ENCODE measurements at regions not wholly inside any gene's neighbourhood (a gene's known extent, or its start where the extent isn't known, plus 50 kb on each side); places are given as distances from the start of the nearest gene placed in this dataset.
"Not testable (repeated sequence)": the region's sequence is repeated elsewhere in the genome, so short reads cannot be mapped to it uniquely, and the experiment has no call there.

DNA sequence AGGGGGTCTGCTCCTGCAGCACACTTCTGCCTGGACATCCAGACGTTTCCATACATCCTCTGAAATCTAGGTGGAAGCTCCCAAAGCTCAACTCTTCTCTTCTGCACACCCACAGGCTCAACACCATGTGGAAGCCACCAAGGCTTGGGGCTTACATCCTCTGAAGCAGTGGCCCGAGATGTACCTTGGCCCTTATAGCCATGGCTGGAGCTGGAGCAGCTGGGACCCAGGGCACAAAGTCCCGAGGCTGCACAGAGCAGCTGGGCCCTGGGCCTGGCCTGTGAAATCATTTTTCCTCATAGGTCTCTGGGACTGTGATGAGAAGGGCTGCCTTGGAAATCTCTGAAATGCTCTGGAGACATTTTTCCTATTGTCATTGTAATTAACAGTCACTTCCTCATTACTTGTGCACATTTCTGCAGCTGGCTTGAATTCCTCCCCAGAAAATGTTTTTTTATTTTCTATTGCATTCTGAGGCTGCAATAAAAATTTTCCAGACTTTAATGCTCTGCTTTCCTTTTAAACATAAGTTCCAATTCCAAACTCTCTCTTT is 645.6 kb downstream of the RWDD3 start:
- Histone ChIP-seq H3K4me1 (ENCODE audit: control insufficient read depth in 2 of 2, insufficient read depth in 2 of 2, low read length in 1 of 2) (no peaks in the 10 kb centered on the region), H3K4me3 (ENCODE audit: low read depth in 1 of 2, low read length in 2 of 2) (no peak overlapping the region), H3K36me3 (ENCODE audit: control insufficient read depth in 2 of 2, insufficient read depth in 2 of 2, low read length in 1 of 2) (no peaks in the 10 kb centered on the region), H3K27me3 (ENCODE audit: control insufficient read depth in 1 of 2, insufficient read depth in 2 of 2, low read length in 2 of 2) (no peaks in the 10 kb centered on the region), H3K27ac (ENCODE audit: low read depth in 2 of 2, low read length in 1 of 2) (no peak overlapping the region), H3K9me3 (ENCODE audit: control insufficient read depth in 2 of 2, insufficient read depth in 1 of 2, low read depth in 1 of 2, low read length in 1 of 2) (peaks cover 0 to 4% of the 10 kb centered on the region in 2 donors)
- WGBS, 2 donors, result 70 to 74% methylated on average over 3 of the region's 3 CpGs

DNA sequence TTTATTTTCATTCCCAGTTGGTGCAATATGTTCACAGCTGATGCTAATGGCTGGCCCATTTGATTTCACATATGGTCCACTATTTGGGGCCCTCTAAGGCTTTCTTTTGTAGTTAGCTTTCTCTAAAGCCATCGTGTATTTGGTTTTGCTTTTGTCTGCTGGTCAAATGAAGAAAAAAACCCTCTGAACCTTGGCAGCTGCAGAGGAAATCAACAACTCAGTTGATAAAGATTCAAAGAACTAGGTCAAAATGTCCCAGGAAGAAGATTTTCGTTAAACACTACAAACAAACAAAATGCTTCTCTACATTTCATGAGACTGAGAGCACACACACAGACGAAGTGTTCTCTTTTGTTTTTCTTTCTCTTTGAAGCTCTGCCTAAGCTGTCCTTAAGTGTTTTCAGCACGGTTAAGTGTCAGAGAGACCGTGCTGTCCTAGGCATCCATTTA is 655.0 kb downstream of the RWDD3 start:
- no peaks in the 10 kb centered on the region for H3K27me3 ChIP-seq (ENCODE audit: control insufficient read depth in 1 of 2, insufficient read depth in 2 of 2, low read length in 2 of 2)
- H3K27ac ChIP-seq (ENCODE audit: low read depth in 2 of 2, low read length in 1 of 2), result no peak overlapping the region
- no peaks in the 10 kb centered on the region for H3K9me3 ChIP-seq (ENCODE audit: control insufficient read depth in 2 of 2, insufficient read depth in 1 of 2, low read depth in 1 of 2, low read length in 1 of 2)
- no peak overlapping the region for H3K4me3 ChIP-seq (ENCODE audit: low read depth in 1 of 2, low read length in 2 of 2)
- H3K36me3 ChIP-seq (ENCODE audit: control insufficient read depth in 2 of 2, insufficient read depth in 2 of 2, low read length in 1 of 2), result no peaks in the 10 kb centered on the region
- WGBS, 2 donors, result 18 to 34% methylated on average over 5 of the region's 5 CpGs
- no peaks in the 10 kb centered on the region for H3K4me1 ChIP-seq (ENCODE audit: control insufficient read depth in 2 of 2, insufficient read depth in 2 of 2, low read length in 1 of 2)

DNA sequence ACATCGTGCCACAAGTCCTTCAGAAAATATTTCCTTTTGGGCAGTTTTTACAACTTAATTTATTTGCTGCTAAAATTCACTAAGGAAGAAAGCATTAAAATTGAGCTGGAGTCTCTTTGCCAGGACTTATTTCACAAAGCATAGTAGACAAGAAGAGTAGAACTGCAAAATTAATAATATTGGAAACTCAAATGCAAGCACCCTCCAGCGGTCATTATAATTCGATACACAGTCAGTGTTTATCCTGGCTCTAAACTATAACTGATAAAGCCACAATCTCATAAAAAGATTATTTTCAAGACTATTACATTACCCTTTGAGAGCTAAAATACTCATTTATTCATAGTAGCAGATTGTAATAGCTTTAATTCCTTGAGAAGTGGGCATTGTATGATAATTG is 655.4 kb downstream of the RWDD3 start:
- Histone ChIP-seq H3K27ac (ENCODE audit: low read depth in 2 of 2, low read length in 1 of 2) (no peak overlapping the region), H3K4me3 (ENCODE audit: low read depth in 1 of 2, low read length in 2 of 2) (no peak overlapping the region), H3K9me3 (ENCODE audit: control insufficient read depth in 2 of 2, insufficient read depth in 1 of 2, low read depth in 1 of 2, low read length in 1 of 2) (no peaks in the 10 kb centered on the region), H3K27me3 (ENCODE audit: control insufficient read depth in 1 of 2, insufficient read depth in 2 of 2, low read length in 2 of 2) (no peaks in the 10 kb centered on the region), H3K36me3 (ENCODE audit: control insufficient read depth in 2 of 2, insufficient read depth in 2 of 2, low read length in 1 of 2) (no peaks in the 10 kb centered on the region), H3K4me1 (ENCODE audit: control insufficient read depth in 2 of 2, insufficient read depth in 2 of 2, low read length in 1 of 2) (no peaks in the 10 kb centered on the region)
- 44 to 53% methylated on average over 3 of the region's 3 CpGs for WGBS, 2 donors

DNA sequence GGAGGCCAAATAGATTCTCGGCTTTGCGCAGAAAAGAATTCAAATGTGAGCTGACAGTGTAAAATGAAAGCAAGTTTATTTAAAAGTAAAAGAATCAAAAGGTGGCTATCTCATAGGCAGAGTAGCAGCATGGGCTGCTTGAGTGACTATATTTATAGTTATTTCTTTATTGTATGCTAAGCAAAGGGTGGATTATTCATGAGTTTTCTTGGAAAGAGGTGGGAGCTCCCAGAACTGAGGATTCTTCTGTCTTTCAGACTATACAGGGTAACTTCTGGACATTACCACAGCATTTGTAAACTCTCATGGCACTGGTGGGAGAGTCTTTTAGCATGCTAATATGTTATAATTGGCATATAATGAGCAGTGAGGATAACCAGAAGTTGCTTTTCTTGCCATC is 659.9 kb downstream of the RWDD3 start:
- no peaks in the 10 kb centered on the region for H3K36me3 ChIP-seq (ENCODE audit: control insufficient read depth in 2 of 2, insufficient read depth in 2 of 2, low read length in 1 of 2)
- WGBS, 2 donors, result 95 to 96% methylated on average over 2 of the region's 2 CpGs

DNA sequence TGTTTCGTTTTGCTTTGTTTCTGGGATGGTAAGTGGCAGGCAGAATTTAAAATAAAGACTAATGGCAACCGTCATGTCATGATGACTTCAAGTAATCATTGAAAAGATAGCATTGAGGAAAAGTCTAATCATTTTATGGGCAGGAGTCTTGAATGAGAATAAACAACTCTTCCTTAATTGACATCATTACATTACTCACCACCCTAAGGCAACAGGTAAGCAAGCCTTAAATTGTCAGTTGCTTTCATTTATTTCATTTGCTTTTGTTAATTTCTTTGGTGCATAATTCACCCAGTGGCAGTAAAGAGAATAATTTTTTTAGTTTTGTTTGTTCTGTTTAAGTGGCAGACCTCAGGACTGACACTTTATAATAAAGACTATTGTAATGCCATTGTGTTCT is 669.0 kb downstream of the RWDD3 start:
- Histone ChIP-seq H3K36me3 (ENCODE audit: control insufficient read depth in 2 of 2, insufficient read depth in 2 of 2, low read length in 1 of 2) (no peaks in the 10 kb centered on the region), H3K27ac (ENCODE audit: low read depth in 2 of 2, low read length in 1 of 2) (no peak overlapping the region), H3K4me1 (ENCODE audit: control insufficient read depth in 2 of 2, insufficient read depth in 2 of 2, low read length in 1 of 2) (no peaks in the 10 kb centered on the region), H3K27me3 (ENCODE audit: control insufficient read depth in 1 of 2, insufficient read depth in 2 of 2, low read length in 2 of 2) (no peaks in the 10 kb centered on the region), H3K4me3 (ENCODE audit: low read depth in 1 of 2, low read length in 2 of 2) (no peak overlapping the region), H3K9me3 (ENCODE audit: control insufficient read depth in 2 of 2, insufficient read depth in 1 of 2, low read depth in 1 of 2, low read length in 1 of 2) (no peaks in the 10 kb centered on the region)
- WGBS, 2 donors, result 58 to 59% methylated on average over 2 of the region's 2 CpGs

More for the DNA sequence above, 659.9 kb downstream of the RWDD3 start:
- H3K4me3 ChIP-seq (ENCODE audit: low read depth in 1 of 2, low read length in 2 of 2), result no peak overlapping the region
- H3K9me3 ChIP-seq (ENCODE audit: control insufficient read depth in 2 of 2, insufficient read depth in 1 of 2, low read depth in 1 of 2, low read length in 1 of 2), result no peaks in the 10 kb centered on the region
- H3K4me1 ChIP-seq (ENCODE audit: control insufficient read depth in 2 of 2, insufficient read depth in 2 of 2, low read length in 1 of 2), result no peaks in the 10 kb centered on the region
- no peaks in the 10 kb centered on the region for H3K27me3 ChIP-seq (ENCODE audit: control insufficient read depth in 1 of 2, insufficient read depth in 2 of 2, low read length in 2 of 2)
- H3K27ac ChIP-seq (ENCODE audit: low read depth in 2 of 2, low read length in 1 of 2), result no peak overlapping the region

DNA sequence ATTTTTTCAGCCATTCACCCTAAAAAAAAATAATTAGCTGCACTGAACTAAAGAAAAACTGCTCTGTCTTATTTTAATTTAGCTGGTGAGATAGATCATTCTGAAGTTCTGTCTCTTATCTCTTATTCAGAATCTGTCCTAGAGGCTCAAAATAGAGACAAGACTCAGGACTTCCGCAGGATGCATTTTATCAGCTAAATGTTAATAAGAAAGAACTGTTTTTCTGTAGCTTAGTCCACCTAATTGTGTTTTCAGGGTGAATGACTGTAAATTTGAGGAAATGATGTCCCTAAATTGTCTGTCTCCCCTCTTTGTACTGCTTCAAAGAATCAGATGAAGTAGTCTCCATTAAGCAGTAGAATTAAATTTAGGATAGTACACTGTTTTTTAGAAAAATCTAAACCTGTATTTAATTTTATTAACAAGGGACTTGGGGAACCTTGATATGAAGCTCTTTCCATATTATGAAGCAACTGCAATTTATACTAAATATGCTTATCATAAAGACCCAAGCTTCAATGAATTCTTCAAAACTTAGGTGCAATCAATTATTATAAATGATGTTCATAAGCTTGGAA is 671.9 kb downstream of the RWDD3 start:
- Histone ChIP-seq H3K4me3 (ENCODE audit: low read depth in 1 of 2, low read length in 2 of 2) (no peak overlapping the region), H3K27ac (ENCODE audit: low read depth in 2 of 2, low read length in 1 of 2) (no peak overlapping the region), H3K9me3 (ENCODE audit: control insufficient read depth in 2 of 2, insufficient read depth in 1 of 2, low read depth in 1 of 2, low read length in 1 of 2) (no peaks in the 10 kb centered on the region), H3K36me3 (ENCODE audit: control insufficient read depth in 2 of 2, insufficient read depth in 2 of 2, low read length in 1 of 2) (no peaks in the 10 kb centered on the region), H3K27me3 (ENCODE audit: control insufficient read depth in 1 of 2, insufficient read depth in 2 of 2, low read length in 2 of 2) (no peaks in the 10 kb centered on the region), H3K4me1 (ENCODE audit: control insufficient read depth in 2 of 2, insufficient read depth in 2 of 2, low read length in 1 of 2) (no peaks in the 10 kb centered on the region)
- 85 to 89% methylated on average over 1 of the region's 1 CpG for WGBS, 2 donors

DNA sequence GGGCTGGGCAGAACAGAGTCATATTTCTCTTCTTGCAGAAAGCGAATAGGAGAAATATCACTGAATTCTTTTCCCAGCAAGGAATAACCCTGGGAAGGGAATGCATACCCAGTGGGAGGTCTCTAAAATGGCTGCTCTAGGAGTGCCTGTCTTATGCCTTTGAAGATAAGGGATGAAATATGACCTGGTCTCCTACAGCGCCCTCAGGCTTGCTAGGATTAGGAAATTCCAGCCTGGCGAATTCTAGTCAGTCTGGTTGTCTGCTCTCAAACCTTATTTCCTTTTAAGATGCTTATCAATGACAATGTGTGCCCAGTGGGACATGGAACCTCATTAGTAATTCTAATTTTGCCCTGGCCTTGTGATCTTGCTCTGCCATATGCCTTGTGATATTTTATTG is 677.7 kb downstream of the RWDD3 start:
- H3K9me3 ChIP-seq (ENCODE audit: control insufficient read depth in 2 of 2, insufficient read depth in 1 of 2, low read depth in 1 of 2, low read length in 1 of 2); H3K27ac ChIP-seq (ENCODE audit: low read depth in 2 of 2, low read length in 1 of 2); H3K4me3 ChIP-seq (ENCODE audit: low read depth in 1 of 2, low read length in 2 of 2); H3K27me3 ChIP-seq (ENCODE audit: control insufficient read depth in 1 of 2, insufficient read depth in 2 of 2, low read length in 2 of 2); H3K36me3 ChIP-seq (ENCODE audit: control insufficient read depth in 2 of 2, insufficient read depth in 2 of 2, low read length in 1 of 2); H3K4me1 ChIP-seq (ENCODE audit: control insufficient read depth in 2 of 2, insufficient read depth in 2 of 2, low read length in 1 of 2): not testable (repeated sequence)
- 81 to 87% methylated on average over 3 of the region's 3 CpGs for WGBS, 2 donors

DNA sequence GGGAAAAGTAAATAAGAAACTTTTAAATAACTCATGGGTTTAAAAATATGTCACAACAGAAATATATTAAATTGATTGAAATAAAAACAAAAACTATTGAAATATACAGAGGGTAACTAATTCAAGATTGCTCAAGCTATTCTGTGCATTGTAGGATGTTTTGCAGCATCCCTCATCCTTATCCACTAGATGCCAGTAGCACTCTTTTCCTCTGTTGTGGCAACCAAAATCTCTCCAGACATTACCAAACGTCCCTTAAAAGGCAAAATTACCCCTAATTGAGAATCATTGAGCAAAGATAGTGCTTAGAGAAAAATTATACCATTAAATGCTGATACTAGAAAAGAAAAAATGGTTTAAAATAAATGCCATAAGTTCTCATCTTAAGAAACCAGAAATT is 682.6 kb downstream of the RWDD3 start:
- no peaks in the 10 kb centered on the region for H3K4me1 ChIP-seq (ENCODE audit: control insufficient read depth in 2 of 2, insufficient read depth in 2 of 2, low read length in 1 of 2)
- H3K27ac ChIP-seq (ENCODE audit: low read depth in 2 of 2, low read length in 1 of 2), result no peak overlapping the region
- no peaks in the 10 kb centered on the region for H3K36me3 ChIP-seq (ENCODE audit: control insufficient read depth in 2 of 2, insufficient read depth in 2 of 2, low read length in 1 of 2)
- H3K4me3 ChIP-seq (ENCODE audit: low read depth in 1 of 2, low read length in 2 of 2), result no peak overlapping the region
- WGBS, 2 donors, result 11 to 13% methylated on average over 1 of the region's 1 CpG
- H3K9me3 ChIP-seq (ENCODE audit: control insufficient read depth in 2 of 2, insufficient read depth in 1 of 2, low read depth in 1 of 2, low read length in 1 of 2), result no peaks in the 10 kb centered on the region
- H3K27me3 ChIP-seq (ENCODE audit: control insufficient read depth in 1 of 2, insufficient read depth in 2 of 2, low read length in 2 of 2), result no peaks in the 10 kb centered on the region

DNA sequence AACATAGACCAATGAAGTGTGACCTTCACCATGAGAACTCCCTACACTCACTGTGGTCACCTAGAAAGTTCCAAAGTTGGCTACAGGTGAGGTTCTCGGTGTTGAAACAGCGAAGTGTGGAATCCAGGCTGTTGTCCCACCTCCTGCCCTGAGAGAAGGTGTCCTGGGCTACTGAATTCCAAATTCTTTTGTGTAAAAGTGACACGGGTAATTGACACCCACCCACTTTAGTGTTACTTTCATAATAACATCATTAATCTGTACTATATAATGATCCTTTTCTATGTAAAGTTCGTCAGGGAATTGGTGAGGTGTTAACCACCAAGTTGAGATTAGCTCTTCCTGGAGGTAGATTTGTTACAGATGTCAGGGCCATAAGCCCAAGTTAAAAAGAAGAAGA is 690.7 kb downstream of the RWDD3 start:
- Histone ChIP-seq H3K27me3 (ENCODE audit: control insufficient read depth in 1 of 2, insufficient read depth in 2 of 2, low read length in 2 of 2) (no peaks in the 10 kb centered on the region), H3K27ac (ENCODE audit: low read depth in 2 of 2, low read length in 1 of 2) (no peak overlapping the region), H3K36me3 (ENCODE audit: control insufficient read depth in 2 of 2, insufficient read depth in 2 of 2, low read length in 1 of 2) (no peaks in the 10 kb centered on the region), H3K4me3 (ENCODE audit: low read depth in 1 of 2, low read length in 2 of 2) (no peak overlapping the region), H3K9me3 (ENCODE audit: control insufficient read depth in 2 of 2, insufficient read depth in 1 of 2, low read depth in 1 of 2, low read length in 1 of 2) (no peaks in the 10 kb centered on the region), H3K4me1 (ENCODE audit: control insufficient read depth in 2 of 2, insufficient read depth in 2 of 2, low read length in 1 of 2) (no peaks in the 10 kb centered on the region)
- WGBS, 2 donors, result 88% methylated on average over 4 of the region's 4 CpGs

DNA sequence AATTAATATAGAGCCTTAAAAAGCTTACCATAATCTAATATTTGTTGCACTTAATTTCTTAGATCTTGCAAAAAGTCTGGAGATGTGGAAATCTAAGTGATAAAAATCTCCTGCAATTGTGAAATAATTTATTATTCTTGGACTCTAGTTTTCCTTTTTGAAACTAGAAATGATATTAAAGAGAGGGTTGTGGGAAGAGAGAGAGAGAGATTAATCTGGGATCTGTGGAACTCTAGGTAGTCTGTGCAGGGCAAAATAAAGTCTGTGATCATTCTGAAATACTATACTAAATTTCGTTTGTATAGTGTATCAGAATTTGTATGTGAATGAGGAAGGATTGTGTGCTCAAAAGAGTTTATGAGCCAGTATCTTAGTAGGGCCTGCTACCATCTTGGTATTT is 692.3 kb downstream of the RWDD3 start:
- Histone ChIP-seq H3K27me3 (ENCODE audit: control insufficient read depth in 1 of 2, insufficient read depth in 2 of 2, low read length in 2 of 2) (no peaks in the 10 kb centered on the region), H3K9me3 (ENCODE audit: control insufficient read depth in 2 of 2, insufficient read depth in 1 of 2, low read depth in 1 of 2, low read length in 1 of 2) (no peaks in the 10 kb centered on the region), H3K27ac (ENCODE audit: low read depth in 2 of 2, low read length in 1 of 2) (no peak overlapping the region), H3K4me1 (ENCODE audit: control insufficient read depth in 2 of 2, insufficient read depth in 2 of 2, low read length in 1 of 2) (no peaks in the 10 kb centered on the region), H3K4me3 (ENCODE audit: low read depth in 1 of 2, low read length in 2 of 2) (no peak overlapping the region), H3K36me3 (ENCODE audit: control insufficient read depth in 2 of 2, insufficient read depth in 2 of 2, low read length in 1 of 2) (no peaks in the 10 kb centered on the region)
- 48 to 66% methylated on average over 1 of the region's 1 CpG for WGBS, 2 donors

All from esophagus (tissue), 2 donors.